Endothelial cell of umbilical vein (primary cell): ENCODE measurements at regions not wholly inside any gene's neighbourhood (a gene's known extent, or its start where the extent isn't known, plus 50 kb on each side); places are given as distances from the start of the nearest gene placed in this dataset.

Source experiments
- CTCF ChIP-seq, 2 donors: IDR thresholded peaks; 1 replicate in 1 of 2; 2 replicates in 1 of 2; pipeline ENCODE4 v1.5.1; 2011; ENCODE audit warnings: low read length in 2 of 2, mild to moderate bottlenecking in 2 of 2, moderate library complexity in 2 of 2, control low read depth in 1 of 2, inconsistent platforms in 1 of 2, low read depth in 1 of 2; ENCODE audit not compliant: insufficient read depth in 1 of 2; ENCODE audit errors: extremely low read depth in 1 of 2
- JUN ChIP-seq: IDR thresholded peaks from 2 replicates; pipeline ENCODE4 v1.6.1; 2011; ENCODE audit warnings: borderline replicate concordance, low read depth; ENCODE audit not compliant: insufficient read length, insufficient read depth
- MAX ChIP-seq: IDR thresholded peaks from 2 replicates; pipeline ENCODE4 v1.6.1; 2011; ENCODE audit not compliant: insufficient read depth, insufficient read length
- POLR2A ChIP-seq: IDR thresholded peaks from 2 replicates; pipeline ENCODE4 v1.6.1; 2012; ENCODE audit warnings: low read depth, mild to moderate bottlenecking, control low read depth, low read length
- POLR2AphosphoS5 ChIP-seq: IDR thresholded peaks from 2 replicates; pipeline ENCODE4 v1.6.1; 2012; ENCODE audit warnings: low read depth, mild to moderate bottlenecking, control low read depth, low read length, moderate library complexity; ENCODE audit not compliant: insufficient read depth

- no peak for TF ChIP-seq CTCF (IDR thresholded peaks at IDR 0.05; ENCODE audit: extremely low read depth in 1 of 2, insufficient read depth in 1 of 2, low read depth in 1 of 2, low read length in 2 of 2)
- no peak for TF ChIP-seq POLR2AphosphoS5
- TF ChIP-seq JUN: no peak
- TF ChIP-seq MAX: no peak
- no peak for TF ChIP-seq POLR2A
Measured at GRCh38 chr3:82058809-82059208, 297.4 kb upstream of the GBE1 start.
